NB4 (cell line): ENCODE measurements at regions not wholly inside any gene's neighbourhood (a gene's known extent, or its start where the extent isn't known, plus 50 kb on each side); places are given as distances from the start of the nearest gene placed in this dataset.
"Not testable (repeated sequence)": the region's sequence is repeated elsewhere in the genome, so short reads cannot be mapped to it uniquely, and the experiment has no call there.

Experiments used
- DNase-seq: peaks from one replicate; pipeline ENCODE4 v3.0.0; 2010; ENCODE audit warnings: low read depth
- H3K4me3 ChIP-seq: one replicate; pipeline ENCODE4 v1.5.1; 2011; ENCODE audit warnings: mild to moderate bottlenecking, low read depth, low read length, moderate library complexity
- CTCF ChIP-seq: IDR thresholded peaks from one replicate; pipeline ENCODE4 v1.5.1; 2012; ENCODE audit warnings: low read depth, low read length
- MAX ChIP-seq: IDR thresholded peaks from 2 replicates; pipeline ENCODE4 v1.6.1; 2011; ENCODE audit warnings: low read depth, low read length
- MYC ChIP-seq: IDR thresholded peaks from 2 replicates; pipeline ENCODE4 v1.6.1; 2011; ENCODE audit warnings: low read depth, low read length
- POLR2A ChIP-seq: IDR thresholded peaks from 2 replicates; pipeline ENCODE4 v1.6.1; 2011; ENCODE audit warnings: mild to moderate bottlenecking; ENCODE audit not compliant: insufficient read length; ENCODE audit errors: extremely low read depth

- H3K4me3 ChIP-seq, result no peak overlapping the region
- peak; percentile 96 for DNase-seq
- TF ChIP-seq POLR2A, result peak; percentile 25
- peak; percentile 43; the same call in 1 of the 2 replicates for TF ChIP-seq MAX
- TF ChIP-seq CTCF, result no peak
Measured at GRCh38 chr9:752681-753200, 88.8 kb upstream of the DMRT1 start.

- H3K4me3 ChIP-seq, DNase-seq: not testable (repeated sequence)
Measured at GRCh38 chr9:753734-754133, 87.8 kb upstream of the DMRT1 start.

- DNase-seq, result peak; percentile 71
- TF ChIP-seq CTCF (no peak), MYC (0 out of 2 replicates have a peak, but pooled peaks have one; percentile 30)
- H3K4me3 ChIP-seq, result no peak overlapping the region
Measured at GRCh38 chr9:754150-754931, 87.2 kb upstream of the DMRT1 start.

- peak overlapping the region; percentile 29 for H3K4me3 ChIP-seq
- DNase-seq, result peak; percentile 99
- TF ChIP-seq POLR2A (peak; percentile 56), MYC (peak; percentile 78), MAX (peak; percentile 91), CTCF (no peak)
Measured at GRCh38 chr9:755454-756381, 85.8 kb upstream of the DMRT1 start.

GRCh38 chr9:757246-757881 lies 84.1 kb upstream of the DMRT1 start:
- TF ChIP-seq POLR2A, result no peak
- 0 out of 2 replicates have a peak, but pooled peaks have one; percentile 22 for TF ChIP-seq MYC
- peak; percentile 84 for TF ChIP-seq CTCF
- TF ChIP-seq MAX, result peak; percentile 36; the same call in 1 of the 2 replicates
- no peak overlapping the region for H3K4me3 ChIP-seq
- peak; percentile 95 for DNase-seq

GRCh38 chr9:758146-758545 lies 83.4 kb upstream of the DMRT1 start:
- peak; percentile 80 for DNase-seq
- no peak; the same call in 1 of the 2 replicates for TF ChIP-seq MYC
- TF ChIP-seq CTCF, result no peak
- TF ChIP-seq POLR2A, result no peak
- TF ChIP-seq MAX, result no peak
- no peak overlapping the region for H3K4me3 ChIP-seq
